CD4-positive, alpha-beta T cell treated with Interferon gamma for 1 hour (primary cell): ENCODE measurements at regions not wholly inside any gene's neighbourhood (a gene's known extent, or its start where the extent isn't known, plus 50 kb on each side); places are given as distances from the start of the nearest gene placed in this dataset.

Experiments used
- DNase-seq: peaks from one replicate; pipeline ENCODE4 v3.0.0-alpha.2; 2020

- no peak for DNase-seq
Observed at GRCh38 chr6:132087391-132087790, 136.2 kb upstream of the CCN2 start.

GRCh38 chr6:132085731-132086130 lies 134.6 kb upstream of the CCN2 start:
- DNase-seq = no peak

GRCh38 chr6:132084811-132085509 lies 133.8 kb upstream of the CCN2 start:
- no peak for DNase-seq

- no peak for DNase-seq
Observed at GRCh38 chr6:132082421-132082820, 131.2 kb upstream of the CCN2 start.

DNA sequence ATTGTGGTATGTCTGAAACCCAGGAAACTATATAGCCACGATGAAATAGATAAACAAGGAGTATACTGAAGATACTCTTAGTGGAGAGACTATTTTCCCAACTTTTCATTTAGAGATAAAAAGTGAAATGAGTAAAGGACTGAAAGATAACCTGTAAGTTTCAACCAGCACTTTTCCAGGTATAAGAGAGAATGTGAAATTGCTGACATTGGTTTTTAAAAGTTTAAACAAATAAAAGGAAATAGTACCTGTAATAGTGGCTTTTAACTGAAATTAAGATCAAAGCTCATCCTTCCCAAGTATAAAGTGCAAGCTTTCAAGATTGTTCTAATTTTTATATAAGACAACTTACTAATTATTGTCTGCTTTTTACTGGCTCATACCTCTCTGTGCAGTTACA lies 130.2 kb upstream of the CCN2 start:
- no peak for DNase-seq

GRCh38 chr6:132079286-132079685 lies 128.1 kb upstream of the CCN2 start:
- DNase-seq = no peak

DNA sequence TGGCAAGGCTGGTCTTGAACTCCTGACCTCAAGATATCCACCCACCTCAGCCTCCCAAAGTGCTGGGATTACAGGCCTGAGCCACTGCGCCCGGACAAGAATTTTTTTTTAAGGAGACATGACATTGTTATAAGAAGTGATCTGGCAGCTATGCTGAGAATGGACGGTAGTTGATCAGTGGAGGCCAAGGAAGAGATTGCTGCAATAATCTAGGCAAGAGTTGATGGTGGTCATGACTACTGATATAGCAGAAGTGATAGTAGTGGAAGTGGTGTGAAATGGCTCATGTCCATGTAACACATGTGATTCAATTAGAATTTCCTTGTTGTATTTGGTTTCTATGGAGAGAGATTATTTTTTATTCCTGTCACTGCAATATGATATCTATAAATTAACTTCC lies 125.3 kb upstream of the CCN2 start:
- DNase-seq = no peak

GRCh38 chr6:132072831-132073230 lies 121.7 kb upstream of the CCN2 start:
- no peak for DNase-seq

GRCh38 chr6:132072271-132072670 lies 121.1 kb upstream of the CCN2 start:
- DNase-seq = no peak

DNA sequence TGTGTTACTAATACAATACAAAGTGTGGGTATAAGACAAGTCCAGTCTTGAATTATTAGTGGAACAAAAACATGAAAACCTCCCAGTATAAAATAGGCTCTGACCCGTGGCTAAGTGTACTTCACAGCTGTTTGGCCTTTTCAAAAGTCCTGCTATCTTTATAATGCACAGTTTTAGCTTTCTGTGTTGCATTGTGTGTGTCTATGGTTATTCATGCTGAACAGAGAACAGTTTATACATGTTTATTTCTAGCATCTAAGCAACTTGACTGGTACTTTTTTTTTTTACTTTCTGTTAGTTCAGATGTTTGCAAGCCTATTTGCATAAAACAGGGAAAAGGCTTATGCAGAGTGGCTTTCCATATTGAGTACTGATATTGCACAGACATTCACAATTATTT lies 119.2 kb upstream of the CCN2 start:
- DNase-seq = no peak

GRCh38 chr6:132068766-132069165 lies 117.6 kb upstream of the CCN2 start:
- no peak for DNase-seq

DNA sequence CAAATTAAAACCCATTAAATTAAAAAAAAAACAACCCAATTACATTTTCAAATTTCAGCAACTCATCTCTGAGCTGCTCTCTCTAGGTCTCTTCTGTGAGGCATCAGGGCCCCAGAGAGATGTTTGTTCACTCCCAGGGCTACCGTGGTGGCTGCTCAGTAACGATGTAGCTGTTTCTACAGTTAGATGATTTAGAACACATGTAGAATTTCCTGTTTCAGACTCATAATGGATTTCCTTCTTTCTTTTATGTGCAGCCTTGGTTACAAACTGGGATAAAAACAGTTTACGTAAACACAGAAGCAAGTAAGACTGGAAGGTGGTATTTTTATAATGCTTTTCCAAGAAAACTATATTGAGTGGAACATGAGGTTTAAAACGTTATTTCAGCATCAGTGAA lies 116.1 kb upstream of the CCN2 start:
- no peak for DNase-seq

DNA sequence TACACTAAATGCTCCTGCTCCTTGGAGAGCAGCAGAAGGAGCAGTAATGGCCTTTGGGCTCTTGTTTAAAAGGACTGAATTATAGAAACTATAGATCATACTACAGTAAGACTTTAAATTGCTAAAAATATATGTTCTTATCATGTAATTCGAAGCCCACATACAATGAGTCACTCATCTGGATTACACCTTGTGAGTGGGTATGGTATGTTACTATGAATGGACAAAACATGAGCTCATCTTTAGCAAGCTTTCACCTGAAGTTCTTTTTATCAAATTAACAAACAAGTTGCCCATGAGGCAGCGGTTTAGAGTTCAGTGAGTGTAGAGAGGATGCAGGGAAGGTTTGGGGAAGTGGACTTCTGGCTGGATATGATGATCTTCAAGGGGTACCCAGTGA lies 114.4 kb upstream of the CCN2 start:
- DNase-seq = no peak

DNA sequence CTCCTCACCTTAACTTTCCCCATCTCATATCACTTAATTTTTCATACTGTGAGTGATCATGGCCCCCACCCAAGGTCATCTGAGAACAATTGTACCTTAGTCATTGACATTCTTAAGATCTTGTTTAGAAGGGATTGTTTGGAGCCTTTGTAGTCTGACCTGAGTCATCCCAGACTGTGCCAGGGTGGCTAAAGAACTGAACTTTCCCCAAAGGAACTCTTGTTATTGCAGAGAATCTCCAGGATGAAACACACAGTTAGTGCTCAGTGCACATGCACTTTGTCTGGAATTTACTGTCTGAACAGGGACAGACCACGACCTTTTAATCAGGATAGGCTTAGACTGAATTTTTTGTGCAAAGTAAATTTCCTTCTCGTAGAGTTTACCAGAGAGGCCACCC lies 112.6 kb upstream of the CCN2 start:
- DNase-seq = no peak

- no peak for DNase-seq
Observed at GRCh38 chr6:132063204-132063603, 112.0 kb upstream of the CCN2 start.

- no peak for DNase-seq
Observed at GRCh38 chr6:132062626-132063025, 111.5 kb upstream of the CCN2 start.

GRCh38 chr6:132061381-132061780 lies 110.2 kb upstream of the CCN2 start:
- DNase-seq = no peak

DNA sequence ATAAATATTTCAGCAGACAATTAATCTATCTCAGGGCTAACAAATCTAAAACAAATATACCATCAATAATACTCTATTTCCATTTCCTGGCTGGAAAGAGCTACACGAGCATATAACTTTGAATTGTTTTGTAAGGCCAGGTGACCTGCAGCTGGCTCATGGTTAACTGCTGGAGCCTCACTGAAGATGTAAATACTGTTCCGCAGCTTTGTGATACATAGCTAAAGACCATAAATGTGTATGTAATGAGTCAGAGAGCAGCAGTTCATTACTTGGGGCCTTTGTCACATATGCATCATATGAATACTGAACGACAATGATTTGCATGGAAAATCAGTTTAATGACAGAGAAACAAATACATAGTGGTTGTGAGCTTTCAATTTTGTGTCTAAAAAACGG lies 109.4 kb upstream of the CCN2 start:
- no peak for DNase-seq

- no peak for DNase-seq
Observed at GRCh38 chr6:132058975-132059374, 107.8 kb upstream of the CCN2 start.

- no peak for DNase-seq
Observed at GRCh38 chr6:132054525-132054924, 103.4 kb upstream of the CCN2 start.

DNA sequence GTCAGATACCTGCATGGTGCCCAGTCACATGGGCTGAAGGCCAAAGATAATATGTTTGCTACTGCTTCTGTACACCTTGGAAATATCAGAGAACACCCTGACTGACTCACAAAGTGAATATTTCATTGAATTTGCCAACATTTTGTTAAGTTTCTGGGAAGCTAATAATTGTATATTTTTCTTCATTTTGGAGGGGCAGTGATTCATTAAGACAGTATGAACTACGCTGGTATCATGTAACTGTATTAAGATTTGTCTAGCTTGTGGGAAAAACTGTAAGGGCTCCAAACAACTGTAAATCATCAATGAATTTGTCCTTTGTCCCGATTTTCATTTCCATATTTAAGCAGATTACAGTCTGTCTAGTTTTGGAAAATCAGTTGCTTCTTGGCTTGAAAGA lies 102.3 kb upstream of the CCN2 start:
- no peak for DNase-seq

DNA sequence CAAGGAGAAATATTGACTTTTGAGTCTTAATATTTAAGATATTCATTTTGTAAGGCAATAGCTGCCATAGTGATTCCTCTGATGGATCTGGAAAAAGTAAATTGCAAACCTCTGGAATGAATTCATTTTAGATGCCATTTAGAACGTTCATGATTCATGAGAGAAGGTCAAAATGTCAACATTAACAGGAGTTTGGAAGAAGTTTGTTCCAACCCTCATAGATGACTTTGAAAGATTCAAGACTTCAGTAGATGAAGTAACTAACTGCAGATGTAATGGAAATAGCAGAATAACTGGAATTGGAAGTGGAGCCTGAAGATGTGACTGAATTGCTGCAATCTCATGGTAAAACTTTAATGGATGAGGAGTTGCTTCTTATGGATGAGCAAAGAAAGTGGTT lies 100.9 kb upstream of the CCN2 start:
- no peak for DNase-seq

- DNase-seq = no peak
Observed at GRCh38 chr6:132045877-132046276, 94.7 kb upstream of the CCN2 start.

- DNase-seq = no peak
Observed at GRCh38 chr6:132043148-132043547, 92.0 kb upstream of the CCN2 start.

DNA sequence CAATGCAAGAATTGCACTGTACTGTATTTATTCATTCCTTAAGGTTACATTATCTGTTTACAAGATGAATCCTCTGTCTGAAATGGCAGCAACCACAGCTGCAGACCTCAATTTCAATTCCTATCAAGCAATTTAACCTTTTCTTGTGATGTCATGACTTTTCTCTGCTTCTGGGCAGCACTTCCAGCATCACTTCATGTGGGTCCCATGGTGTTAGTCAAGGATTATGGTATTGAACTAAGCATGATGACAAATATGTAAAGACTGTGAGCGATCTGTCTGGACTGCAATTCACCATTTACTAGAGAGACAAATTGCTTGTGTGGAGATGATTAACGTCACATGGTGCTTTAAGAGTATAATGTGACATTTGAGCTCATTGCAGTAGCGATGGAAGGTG lies 90.5 kb upstream of the CCN2 start:
- no peak for DNase-seq

GRCh38 chr6:132028029-132028428 lies 76.9 kb upstream of the CCN2 start:
- no peak for DNase-seq
